Natural killer cell (primary cell): ENCODE measurements at regions not wholly inside any gene's neighbourhood (a gene's known extent, or its start where the extent isn't known, plus 50 kb on each side); places are given as distances from the start of the nearest gene placed in this dataset.

ENCODE experiments used
- ATAC-seq, 3 donors: fragments of 150-1000 bp in 2 of 3; fragments of 200-7000 bp in 1 of 3; cut with Tn5 transposase; 1 replicate in 1 of 3; 2 replicates in 2 of 3; pipeline ENCODE4 v1.10.0; 2021; ENCODE audit warnings: mild to moderate bottlenecking in 2 of 3, moderate library complexity in 2 of 3
- DNase-seq, 2 donors: peaks; one replicate each; pipeline versions ENCODE4 v3.0.0 to v3.0.0-alpha.2; 2013 to 2021; ENCODE audit warnings: mixed read lengths in 1 of 2
- H3K27ac ChIP-seq: one replicate; pipeline ENCODE4 v1.5.1; 2013; ENCODE audit warnings: mild to moderate bottlenecking, low read length
- H3K27me3 ChIP-seq: one replicate; pipeline ENCODE4 v1.6.1; 2013; ENCODE audit warnings: low read length; ENCODE audit not compliant: control insufficient read depth, insufficient read depth
- H3K36me3 ChIP-seq: one replicate; pipeline ENCODE4 v1.6.1; 2013; ENCODE audit warnings: low read length; ENCODE audit not compliant: control insufficient read depth, insufficient read depth
- H3K4me1 ChIP-seq: one replicate; pipeline ENCODE4 v1.6.1; 2013; ENCODE audit warnings: low read length; ENCODE audit not compliant: control insufficient read depth, insufficient read depth
- H3K4me3 ChIP-seq: one replicate; pipeline ENCODE4 v1.5.1; 2013; ENCODE audit warnings: low read length
- H3K9me3 ChIP-seq: one replicate; pipeline ENCODE4 v1.6.1; 2013; ENCODE audit warnings: low read length; ENCODE audit not compliant: control insufficient read depth, insufficient read depth
- H3K27ac Mint-ChIP-seq, 2 donors: one replicate each; pipeline ENCODE4 v1.8.0; 2022; ENCODE audit warnings: mild to moderate bottlenecking in 2 of 2, mixed read lengths in 2 of 2, moderate library complexity in 1 of 2
- H3K27me3 Mint-ChIP-seq, 2 donors: one replicate each; pipeline ENCODE4 v1.8.0; 2022; ENCODE audit warnings: low read depth in 2 of 2, mixed read lengths in 2 of 2
- H3K36me3 Mint-ChIP-seq: one replicate; pipeline ENCODE4 v1.8.0; 2022; ENCODE audit warnings: mixed read lengths
- H3K4me1 Mint-ChIP-seq, 2 donors: one replicate each; pipeline ENCODE4 v1.8.0; 2022; ENCODE audit warnings: mixed read lengths in 2 of 2
- H3K4me3 Mint-ChIP-seq: one replicate; pipeline ENCODE4 v1.8.0; 2022; ENCODE audit warnings: mild to moderate bottlenecking, moderate library complexity, mixed read lengths
- H3K9me3 Mint-ChIP-seq, 2 donors: one replicate each; pipeline ENCODE4 v1.8.0; 2022; ENCODE audit warnings: mixed read lengths in 2 of 2
- CTCF ChIP-seq: fragments of 200-600 bp; IDR thresholded peaks from one replicate; pipeline ENCODE4 v1.8.0; 2022; ENCODE audit warnings: antibody characterized with exemption
- whole genome bisulfite sequencing: methylation state at CpG from one replicate; pipeline ENCODE4 v1.1.7; 2013; ENCODE audit warnings: missing lambda C conversion rate; ENCODE audit not compliant: insufficient coverage; 5-methylcytosine and 5-hydroxymethylcytosine counted together
- intact Hi-C: fragments of 100-400 bp; cut with micrococcal nuclease; formaldehyde crosslinking; loops from one replicate; pipeline ENCODE4 v1.14.2; 2022

GRCh38 chr2:4618141-4618540 lies 914.8 kb downstream of the DCDC2C start:
- Mint-ChIP-seq H3K9me3 (peaks cover 5 to 14% of the 10 kb centered on the region in 2 donors), H3K27ac (no peak overlapping the region), H3K4me1 (no peaks in the 10 kb centered on the region), H3K4me3 (no peak overlapping the region), H3K27me3 (no peaks in the 10 kb centered on the region), H3K36me3 (no peaks in the 10 kb centered on the region)
- no peak overlapping the region for H3K4me3 ChIP-seq
- H3K9me3 ChIP-seq = peaks cover 12% of the 10 kb centered on the region
- ATAC-seq = no peak
- no peak for DNase-seq
- intact Hi-C loops = no loop called here
- no peak overlapping the region for H3K27ac ChIP-seq
- no peaks in the 10 kb centered on the region for H3K4me1 ChIP-seq
- 79% methylated on average over 3 of the region's 3 CpGs for WGBS
- no peaks in the 10 kb centered on the region for H3K27me3 ChIP-seq
- TF ChIP-seq CTCF = no peak
- no peaks in the 10 kb centered on the region for H3K36me3 ChIP-seq

- 93% methylated on average over 11 of the region's 12 CpGs for WGBS
- no peak overlapping the region for H3K27ac Mint-ChIP-seq
- Histone ChIP-seq H3K4me1 (no peaks in the 10 kb centered on the region), H3K9me3 (peaks cover 12% of the 10 kb centered on the region), H3K4me3 (no peak overlapping the region), H3K27ac (no peak overlapping the region), H3K27me3 (no peaks in the 10 kb centered on the region), H3K36me3 (no peaks in the 10 kb centered on the region)
- no peak for TF ChIP-seq CTCF
- no peaks in the 10 kb centered on the region for H3K27me3 Mint-ChIP-seq
- H3K4me3 Mint-ChIP-seq = no peak overlapping the region
- no peaks in the 10 kb centered on the region for H3K36me3 Mint-ChIP-seq
- peaks cover 5 to 16% of the 10 kb centered on the region in 2 donors for H3K9me3 Mint-ChIP-seq
- H3K4me1 Mint-ChIP-seq = no peaks in the 10 kb centered on the region
- intact Hi-C loops = no loop called here
- DNase-seq (no peak), ATAC-seq (no peak)
Measured at GRCh38 chr2:4618630-4619228, 915.4 kb downstream of the DCDC2C start.

GRCh38 chr2:4628998-4629501 lies 925.7 kb downstream of the DCDC2C start:
- H3K36me3 Mint-ChIP-seq = peaks cover 7% of the 10 kb centered on the region
- ATAC-seq = no peak
- no peak for TF ChIP-seq CTCF
- no peak for DNase-seq
- Histone ChIP-seq H3K9me3 (peaks cover 3% of the 10 kb centered on the region), H3K4me3 (no peak overlapping the region), H3K27ac (no peak overlapping the region), H3K36me3 (no peaks in the 10 kb centered on the region), H3K27me3 (no peaks in the 10 kb centered on the region), H3K4me1 (no peaks in the 10 kb centered on the region)
- H3K4me3 Mint-ChIP-seq = no peak overlapping the region
- WGBS = 76% methylated on average over 6 of the region's 6 CpGs
- H3K27me3 Mint-ChIP-seq = no peaks in the 10 kb centered on the region
- intact Hi-C loops = no loop called here
- no peak overlapping the region for H3K27ac Mint-ChIP-seq
- peaks cover 17% of the 10 kb centered on the region in 2 donors for H3K9me3 Mint-ChIP-seq
- H3K4me1 Mint-ChIP-seq = no peaks in the 10 kb centered on the region

GRCh38 chr2:4635289-4635688 lies 931.9 kb downstream of the DCDC2C start:
- 56% methylated on average over 4 of the region's 4 CpGs for WGBS
- DNase-seq (no peak), ATAC-seq (no peak)
- H3K9me3 Mint-ChIP-seq = peaks cover 13 to 15% of the 10 kb centered on the region in 2 donors
- H3K27me3 Mint-ChIP-seq = no peaks in the 10 kb centered on the region
- no peak overlapping the region for H3K4me3 Mint-ChIP-seq
- H3K4me1 Mint-ChIP-seq = no peaks in the 10 kb centered on the region
- no peak overlapping the region for H3K4me3 ChIP-seq
- no peaks in the 10 kb centered on the region for H3K36me3 ChIP-seq
- H3K27me3 ChIP-seq = no peaks in the 10 kb centered on the region
- H3K4me1 ChIP-seq = no peaks in the 10 kb centered on the region
- TF ChIP-seq CTCF = no peak
- no peaks in the 10 kb centered on the region for H3K9me3 ChIP-seq
- H3K27ac Mint-ChIP-seq = no peak overlapping the region
- intact Hi-C loops = no loop called here
- no peaks in the 10 kb centered on the region for H3K36me3 Mint-ChIP-seq
- no peak overlapping the region for H3K27ac ChIP-seq
